Ascending aorta (tissue), 2 donors: ENCODE measurements at regions not wholly inside any gene's neighbourhood (a gene's known extent, or its start where the extent isn't known, plus 50 kb on each side); places are given as distances from the start of the nearest gene placed in this dataset.
"Not testable (repeated sequence)": the region's sequence is repeated elsewhere in the genome, so short reads cannot be mapped to it uniquely, and the experiment has no call there.

Experiments
- DNase-seq, 2 donors: peaks; one replicate each; pipeline ENCODE4 v3.0.0-alpha.2; 2019; ENCODE audit warnings: low spot score in 2 of 2
- H3K27ac ChIP-seq, 2 donors: fragments of 200-600 bp; sonication (generic); one replicate each; pipeline ENCODE4 v1.5.1; 2016 to 2017; ENCODE audit warnings: mild to moderate bottlenecking in 1 of 2
- H3K27me3 ChIP-seq: fragments of 200-600 bp; sonication (generic); one replicate; pipeline ENCODE4 v1.5.1; 2017
- H3K36me3 ChIP-seq, 2 donors: fragments of 200-600 bp; sonication (generic); one replicate each; pipeline ENCODE4 v1.5.1; 2016
- H3K4me1 ChIP-seq, 2 donors: fragments of 200-600 bp; sonication (generic); one replicate each; pipeline ENCODE4 v1.5.1; 2016 to 2017; ENCODE audit warnings: mild to moderate bottlenecking in 1 of 2
- H3K4me3 ChIP-seq, 2 donors: fragments of 200-600 bp; sonication (generic); one replicate each; pipeline ENCODE4 v1.5.1; 2016 to 2017; ENCODE audit warnings: mild to moderate bottlenecking in 1 of 2
- H3K9me3 ChIP-seq, 2 donors: fragments of 200-600 bp; sonication (generic); one replicate each; pipeline ENCODE4 v1.5.1; 2016
- CTCF ChIP-seq, 3 experiments: fragments of 200-600 bp in 2 of 3; fragments of 450-650 bp in 1 of 3; sonication (generic) in 2 of 3; IDR thresholded peaks; one replicate each; pipeline ENCODE4 v1.5.1; 2016 to 2019; ENCODE audit warnings: antibody characterized with exemption in 3 of 3, mild to moderate bottlenecking in 1 of 3, moderate library complexity in 1 of 3
- intact Hi-C: fragments of 100-400 bp; cut with DNase I; formaldehyde crosslinking; loops from one replicate; pipeline ENCODE4 v1.15.1; 2023

GRCh38 chr3:146701246-146701645, 96.1 kb upstream of the PLSCR5 start:
- DNase-seq = no peak
- no peak for TF ChIP-seq CTCF (IDR thresholded peaks at IDR 0.05)
- Histone ChIP-seq H3K27ac (no peak overlapping the region), H3K9me3 (no peaks in the 10 kb centered on the region), H3K4me3 (no peak overlapping the region), H3K27me3 (no peaks in the 10 kb centered on the region), H3K4me1 (no peaks in the 10 kb centered on the region), H3K36me3 (no peaks in the 10 kb centered on the region)
- intact Hi-C loops = no loop called here

- H3K4me1 ChIP-seq, H3K4me3 ChIP-seq, DNase-seq, H3K9me3 ChIP-seq, intact Hi-C loops, H3K27me3 ChIP-seq, H3K27ac ChIP-seq, H3K36me3 ChIP-seq: not testable (repeated sequence)
Observed at GRCh38 chr3:146700025-146700424, 94.9 kb upstream of the PLSCR5 start.

GRCh38 chr3:146692254-146692653, 87.1 kb upstream of the PLSCR5 start:
- peaks cover 0 to 11% of the 10 kb centered on the region in 2 donors for H3K9me3 ChIP-seq
- H3K27ac ChIP-seq = no peak overlapping the region
- H3K4me3 ChIP-seq = no peak overlapping the region
- H3K36me3 ChIP-seq = no peaks in the 10 kb centered on the region
- TF ChIP-seq CTCF (IDR thresholded peaks at IDR 0.05) = no peak
- DNase-seq = no peak
- intact Hi-C loops = no loop called here
- no peaks in the 10 kb centered on the region for H3K27me3 ChIP-seq
- no peaks in the 10 kb centered on the region for H3K4me1 ChIP-seq

GRCh38 chr3:146685050-146685814, 80.1 kb upstream of the PLSCR5 start:
- Histone ChIP-seq H3K36me3 (no peaks in the 10 kb centered on the region), H3K4me3 (no peak overlapping the region), H3K27me3 (no peaks in the 10 kb centered on the region), H3K27ac (no peak overlapping the region), H3K4me1 (no peaks in the 10 kb centered on the region), H3K9me3 (no peaks in the 10 kb centered on the region)
- no peak for DNase-seq
- intact Hi-C loops = no loop called here
- no peak for TF ChIP-seq CTCF (IDR thresholded peaks at IDR 0.05)

- TF ChIP-seq CTCF (IDR thresholded peaks at IDR 0.05) = no peak
- intact Hi-C loops = no loop called here
Observed at GRCh38 chr3:146682171-146682570, 77.0 kb upstream of the PLSCR5 start.

GRCh38 chr3:146680617-146681016, 75.5 kb upstream of the PLSCR5 start:
- TF ChIP-seq CTCF (IDR thresholded peaks at IDR 0.05) = no peak
- no peak for DNase-seq
- H3K27ac ChIP-seq = no peak overlapping the region
- H3K4me3 ChIP-seq = no peak overlapping the region
- H3K27me3 ChIP-seq = no peaks in the 10 kb centered on the region
- no peaks in the 10 kb centered on the region for H3K36me3 ChIP-seq
- no peaks in the 10 kb centered on the region for H3K4me1 ChIP-seq
- H3K9me3 ChIP-seq = no peaks in the 10 kb centered on the region
- intact Hi-C loops = no loop called here

More at GRCh38 chr3:146682171-146682570, 77.0 kb upstream of the PLSCR5 start:
- H3K4me3 ChIP-seq = no peak overlapping the region
- H3K27me3 ChIP-seq = no peaks in the 10 kb centered on the region
- no peak overlapping the region for H3K27ac ChIP-seq
- no peak for DNase-seq
- no peaks in the 10 kb centered on the region for H3K36me3 ChIP-seq
- H3K9me3 ChIP-seq = no peaks in the 10 kb centered on the region
- no peaks in the 10 kb centered on the region for H3K4me1 ChIP-seq
